Lower leg skin (tissue), 4 donors: ENCODE measurements at regions not wholly inside any gene's neighbourhood (a gene's known extent, or its start where the extent isn't known, plus 50 kb on each side); places are given as distances from the start of the nearest gene placed in this dataset.

Source experiments
- DNase-seq, 2 donors: peaks; one replicate each; pipeline ENCODE4 v3.0.0-alpha.2; 2019; ENCODE audit warnings: low spot score in 2 of 2
- H3K4me3 ChIP-seq: fragments of 200-600 bp; sonication (generic); 2 replicates; pipeline ENCODE4 v1.5.1; 2017; ENCODE audit warnings: mild to moderate bottlenecking, low read depth; ENCODE audit not compliant: poor library complexity, severe bottlenecking
- POLR2A ChIP-seq, 2 donors: fragments of 450-650 bp; IDR thresholded peaks; one replicate each; pipeline ENCODE4 v1.6.1; 2016 to 2017; ENCODE audit warnings: antibody characterized with exemption in 2 of 2, mild to moderate bottlenecking in 1 of 2, moderate library complexity in 1 of 2
- WGBS, 2 donors: methylation state at CpG; one replicate each; pipeline ENCODE4 v1.1.5; 2018; 5-methylcytosine and 5-hydroxymethylcytosine counted together
- intact Hi-C: fragments of 100-400 bp; cut with DNase I; formaldehyde crosslinking; loops from one replicate; pipeline ENCODE4 v1.15.0; 2023; ENCODE audit warnings: low total_unique reads
- TF ChIP-seq, protein P1 (sequence below), 3 donors: fragments of 450-650 bp; IDR thresholded peaks; one replicate each; pipeline ENCODE4 v1.5.1; 2016; ENCODE audit warnings: antibody characterized with exemption in 3 of 3, mild to moderate bottlenecking in 3 of 3, moderate library complexity in 2 of 3

DNA sequence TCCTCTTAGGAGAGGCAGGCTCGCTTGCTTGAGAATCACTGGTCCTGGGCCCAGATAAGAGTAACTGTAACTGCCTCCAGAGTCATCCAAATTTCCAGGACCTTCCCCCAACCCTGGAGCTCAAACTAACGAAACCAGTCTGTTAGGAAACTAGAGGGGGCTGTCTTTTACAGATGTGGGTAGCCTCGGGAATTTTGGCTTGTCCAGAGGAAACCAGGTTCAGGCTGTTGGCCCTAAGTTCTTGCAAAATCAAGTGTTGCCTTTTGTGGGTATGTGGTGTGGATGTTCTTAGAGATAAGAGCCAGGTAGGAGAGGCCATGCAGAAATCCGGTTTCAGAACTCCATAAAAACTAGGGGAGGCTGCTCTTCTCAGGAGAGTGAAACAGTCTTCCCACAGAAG is 125.0 kb upstream of the DLX2 start:
- TF ChIP-seq, protein P1, sequence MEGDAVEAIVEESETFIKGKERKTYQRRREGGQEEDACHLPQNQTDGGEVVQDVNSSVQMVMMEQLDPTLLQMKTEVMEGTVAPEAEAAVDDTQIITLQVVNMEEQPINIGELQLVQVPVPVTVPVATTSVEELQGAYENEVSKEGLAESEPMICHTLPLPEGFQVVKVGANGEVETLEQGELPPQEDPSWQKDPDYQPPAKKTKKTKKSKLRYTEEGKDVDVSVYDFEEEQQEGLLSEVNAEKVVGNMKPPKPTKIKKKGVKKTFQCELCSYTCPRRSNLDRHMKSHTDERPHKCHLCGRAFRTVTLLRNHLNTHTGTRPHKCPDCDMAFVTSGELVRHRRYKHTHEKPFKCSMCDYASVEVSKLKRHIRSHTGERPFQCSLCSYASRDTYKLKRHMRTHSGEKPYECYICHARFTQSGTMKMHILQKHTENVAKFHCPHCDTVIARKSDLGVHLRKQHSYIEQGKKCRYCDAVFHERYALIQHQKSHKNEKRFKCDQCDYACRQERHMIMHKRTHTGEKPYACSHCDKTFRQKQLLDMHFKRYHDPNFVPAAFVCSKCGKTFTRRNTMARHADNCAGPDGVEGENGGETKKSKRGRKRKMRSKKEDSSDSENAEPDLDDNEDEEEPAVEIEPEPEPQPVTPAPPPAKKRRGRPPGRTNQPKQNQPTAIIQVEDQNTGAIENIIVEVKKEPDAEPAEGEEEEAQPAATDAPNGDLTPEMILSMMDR (IDR thresholded peaks at IDR 0.05) = no peak
- no peak overlapping the region for H3K4me3 ChIP-seq
- intact Hi-C loops = no loop called here
- 39 to 50% methylated on average over 4 of the region's 4 CpGs for WGBS, 2 donors
- DNase-seq = peak in 1 of 2 donors; percentile 39

DNA sequence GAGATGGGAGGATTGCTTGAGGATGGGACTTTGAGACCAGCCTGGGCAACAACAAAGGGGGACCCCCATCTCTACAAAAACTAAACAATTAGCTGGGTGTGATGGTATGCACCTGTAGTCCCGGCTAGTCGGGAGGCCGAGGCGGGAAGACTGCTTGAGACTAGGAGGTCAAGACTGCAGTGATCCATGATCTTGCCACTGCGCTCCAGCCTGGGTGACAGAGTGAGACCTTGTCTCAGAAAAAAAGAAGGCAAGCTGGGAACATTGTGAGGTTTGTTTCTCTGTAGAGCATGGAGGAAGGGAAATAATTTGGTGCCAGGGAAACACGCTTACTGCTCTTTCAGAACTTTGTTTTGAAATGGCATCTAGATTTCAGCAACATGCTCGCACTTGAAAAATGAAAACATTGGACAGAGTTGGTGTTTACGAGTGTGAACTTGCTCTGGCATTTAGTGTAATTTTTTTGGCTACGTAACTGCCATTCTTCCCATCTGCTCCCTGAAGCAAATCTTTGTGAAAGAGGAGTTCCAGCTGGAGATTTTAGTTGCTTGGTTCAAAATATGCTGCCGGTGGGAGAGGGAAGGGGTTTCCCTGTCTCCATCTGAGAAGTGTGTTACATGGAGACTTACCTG is 125.6 kb upstream of the DLX2 start:
- H3K4me3 ChIP-seq = no peak overlapping the region
- DNase-seq = peak in 1 of 2 donors; percentile 79
- TF ChIP-seq, protein P1 (IDR thresholded peaks at IDR 0.05) = no peak
- TF ChIP-seq POLR2A (IDR thresholded peaks at IDR 0.05) = no peak
- WGBS, 2 donors = 46 to 47% methylated on average over 10 of the region's 10 CpGs
- intact Hi-C loops = no loop called here

DNA sequence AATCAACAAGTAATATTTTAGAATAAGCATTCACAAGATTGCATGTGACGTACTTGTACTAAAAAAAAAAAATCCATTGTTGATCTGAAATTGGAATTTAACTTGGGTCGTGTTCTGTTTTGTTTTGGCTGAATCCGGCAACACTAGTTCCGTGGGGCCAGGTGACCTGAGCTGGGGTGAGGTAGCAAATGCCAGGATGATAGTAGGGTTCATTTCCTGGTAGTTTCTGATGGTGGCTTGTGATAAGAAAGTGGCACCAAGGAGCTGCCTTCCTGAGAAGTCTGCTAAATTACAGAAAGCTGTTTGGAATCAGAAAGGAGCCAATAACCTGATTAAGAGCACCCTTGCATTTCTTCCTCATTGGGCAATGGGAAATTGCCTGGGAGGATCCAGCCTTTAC is 126.4 kb upstream of the DLX2 start:
- no peak overlapping the region for H3K4me3 ChIP-seq
- 42 to 54% methylated on average over 4 of the region's 4 CpGs for WGBS, 2 donors
- DNase-seq = peak in 1 of 2 donors; percentile 66
- TF ChIP-seq POLR2A (IDR thresholded peaks at IDR 0.05) = no peak
- TF ChIP-seq, protein P1 (IDR thresholded peaks at IDR 0.05) = no peak
- intact Hi-C loops = no loop called here

DNA sequence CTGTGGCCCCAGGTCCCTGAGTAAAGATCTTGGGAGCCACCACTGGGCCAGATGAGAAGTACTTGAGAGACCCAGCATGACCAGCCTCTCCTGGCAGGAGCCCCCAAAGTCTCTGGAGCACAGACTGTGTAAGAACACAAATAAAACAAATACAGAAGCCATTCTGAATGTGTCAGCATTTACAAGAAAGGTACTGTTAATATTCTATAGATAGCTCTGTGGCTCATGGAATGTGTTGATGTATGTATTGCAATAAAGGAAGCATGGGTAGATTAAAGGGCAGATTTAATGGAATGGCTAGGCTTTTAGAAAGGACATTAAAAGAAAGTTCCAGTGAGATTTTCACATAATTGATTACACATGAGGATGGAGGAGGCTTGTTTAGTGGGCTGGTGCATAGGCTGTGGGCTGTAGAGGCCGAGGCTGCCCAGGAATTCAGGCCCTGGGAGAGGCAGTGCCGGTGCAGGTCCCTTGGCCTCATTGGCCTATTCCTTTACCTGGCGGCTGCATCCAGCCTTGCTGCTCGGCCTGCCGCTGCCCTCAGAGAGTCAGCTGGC is 127.7 kb upstream of the DLX2 start:
- WGBS, 2 donors = 43 to 52% methylated on average over 5 of the region's 5 CpGs
- no peak for TF ChIP-seq POLR2A (IDR thresholded peaks at IDR 0.05)
- TF ChIP-seq, protein P1 (IDR thresholded peaks at IDR 0.05) = no peak
- DNase-seq = peak in 1 of 2 donors; percentile 81
- H3K4me3 ChIP-seq = no peak overlapping the region
- intact Hi-C loops = no loop called here

DNA sequence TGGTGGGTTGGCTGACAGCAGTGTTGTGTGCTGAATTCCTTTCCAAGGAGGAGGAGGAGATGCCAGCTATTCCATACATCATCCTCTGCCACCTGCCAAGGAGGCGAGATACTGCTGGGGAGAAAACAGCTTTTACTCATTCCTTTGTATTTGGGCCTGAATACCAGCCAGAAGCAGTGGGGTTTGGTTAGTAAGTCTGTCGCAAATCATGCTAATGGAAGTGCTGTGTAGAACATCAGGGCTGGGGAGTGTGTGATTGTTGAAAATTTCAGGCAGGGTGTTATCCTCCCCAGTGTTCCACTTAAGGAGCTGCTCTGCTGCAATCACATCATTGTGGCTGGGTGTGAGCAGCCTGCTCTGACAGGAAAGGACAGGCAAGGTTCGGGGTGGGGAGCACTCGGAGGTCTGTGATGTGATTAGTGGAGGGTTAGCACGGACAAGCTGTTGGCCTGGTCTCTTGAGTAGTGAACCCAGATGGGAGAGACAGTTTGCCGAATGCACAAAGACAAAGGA is 128.2 kb upstream of the DLX2 start:
- DNase-seq = peak in 1 of 2 donors; percentile 76
- intact Hi-C loops = no loop called here
- no peak for TF ChIP-seq POLR2A (IDR thresholded peaks at IDR 0.05)
- TF ChIP-seq, protein P1 (IDR thresholded peaks at IDR 0.05) = no peak
- WGBS, 2 donors = 52% methylated on average over 6 of the region's 6 CpGs
- H3K4me3 ChIP-seq = no peak overlapping the region
